GM12865 (cell line): ENCODE measurements at regions not wholly inside any gene's neighbourhood (a gene's known extent, or its start where the extent isn't known, plus 50 kb on each side); places are given as distances from the start of the nearest gene placed in this dataset.

Experiments used
- DNase-seq: peaks from one replicate; pipeline ENCODE4 v3.0.0; 2010; ENCODE audit warnings: low read depth
- H3K4me3 ChIP-seq: 2 replicates; pipeline ENCODE4 v1.5.1; 2011; ENCODE audit warnings: mild to moderate bottlenecking, low read depth, low read length, control low read depth
- TF ChIP-seq, protein P1 (sequence below): IDR thresholded peaks from 2 replicates; pipeline ENCODE4 v1.5.1; 2011; ENCODE audit warnings: low read length, control low read depth, low read depth, inconsistent platforms; ENCODE audit not compliant: insufficient read depth; ENCODE audit errors: missing control alignments

DNA sequence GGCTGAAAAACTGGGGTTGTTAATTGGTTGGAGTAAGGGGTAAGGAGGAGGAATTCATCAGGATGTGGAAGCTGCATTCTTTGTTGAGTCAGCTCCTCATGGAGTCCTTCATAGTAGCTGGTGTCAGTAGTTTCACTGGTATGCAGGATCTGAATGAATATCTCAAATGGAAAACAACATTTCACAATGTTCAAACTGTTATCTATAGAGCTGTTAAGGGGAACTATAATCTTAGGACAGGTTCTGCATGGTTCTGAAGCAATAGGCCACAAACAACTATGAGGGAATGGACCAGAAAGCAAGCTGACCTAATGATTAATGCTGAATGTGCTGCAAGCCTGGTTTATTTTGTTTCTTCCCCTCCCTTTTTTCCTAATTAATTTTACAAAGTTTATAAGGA, 225.8 kb downstream of the IPMK start:
- TF ChIP-seq, protein P1, sequence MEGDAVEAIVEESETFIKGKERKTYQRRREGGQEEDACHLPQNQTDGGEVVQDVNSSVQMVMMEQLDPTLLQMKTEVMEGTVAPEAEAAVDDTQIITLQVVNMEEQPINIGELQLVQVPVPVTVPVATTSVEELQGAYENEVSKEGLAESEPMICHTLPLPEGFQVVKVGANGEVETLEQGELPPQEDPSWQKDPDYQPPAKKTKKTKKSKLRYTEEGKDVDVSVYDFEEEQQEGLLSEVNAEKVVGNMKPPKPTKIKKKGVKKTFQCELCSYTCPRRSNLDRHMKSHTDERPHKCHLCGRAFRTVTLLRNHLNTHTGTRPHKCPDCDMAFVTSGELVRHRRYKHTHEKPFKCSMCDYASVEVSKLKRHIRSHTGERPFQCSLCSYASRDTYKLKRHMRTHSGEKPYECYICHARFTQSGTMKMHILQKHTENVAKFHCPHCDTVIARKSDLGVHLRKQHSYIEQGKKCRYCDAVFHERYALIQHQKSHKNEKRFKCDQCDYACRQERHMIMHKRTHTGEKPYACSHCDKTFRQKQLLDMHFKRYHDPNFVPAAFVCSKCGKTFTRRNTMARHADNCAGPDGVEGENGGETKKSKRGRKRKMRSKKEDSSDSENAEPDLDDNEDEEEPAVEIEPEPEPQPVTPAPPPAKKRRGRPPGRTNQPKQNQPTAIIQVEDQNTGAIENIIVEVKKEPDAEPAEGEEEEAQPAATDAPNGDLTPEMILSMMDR: no peak
- no peak overlapping the region for H3K4me3 ChIP-seq
- DNase-seq: no peak

DNA sequence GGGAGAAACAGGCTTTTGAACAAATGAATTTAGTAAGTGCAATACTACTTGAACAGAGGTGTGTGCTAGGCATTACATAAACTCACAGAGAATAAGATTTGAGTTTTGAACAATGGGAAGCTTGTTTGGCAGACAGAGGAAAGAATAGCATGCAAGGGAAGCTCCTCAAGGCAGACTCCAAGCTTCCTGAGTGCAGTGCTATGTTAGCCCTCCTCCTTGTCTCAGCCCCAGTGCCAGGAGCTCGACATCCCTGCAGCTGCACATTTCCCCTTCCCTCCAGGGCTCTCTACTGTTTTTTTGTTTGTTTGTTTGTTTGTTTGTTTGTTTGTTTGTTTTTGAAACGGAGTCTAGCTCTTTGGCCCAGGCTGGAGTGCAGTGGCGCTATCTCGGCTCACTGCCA, 237.5 kb downstream of the IPMK start:
- TF ChIP-seq, protein P1: no peak
- no peak overlapping the region for H3K4me3 ChIP-seq
- no peak for DNase-seq

DNA sequence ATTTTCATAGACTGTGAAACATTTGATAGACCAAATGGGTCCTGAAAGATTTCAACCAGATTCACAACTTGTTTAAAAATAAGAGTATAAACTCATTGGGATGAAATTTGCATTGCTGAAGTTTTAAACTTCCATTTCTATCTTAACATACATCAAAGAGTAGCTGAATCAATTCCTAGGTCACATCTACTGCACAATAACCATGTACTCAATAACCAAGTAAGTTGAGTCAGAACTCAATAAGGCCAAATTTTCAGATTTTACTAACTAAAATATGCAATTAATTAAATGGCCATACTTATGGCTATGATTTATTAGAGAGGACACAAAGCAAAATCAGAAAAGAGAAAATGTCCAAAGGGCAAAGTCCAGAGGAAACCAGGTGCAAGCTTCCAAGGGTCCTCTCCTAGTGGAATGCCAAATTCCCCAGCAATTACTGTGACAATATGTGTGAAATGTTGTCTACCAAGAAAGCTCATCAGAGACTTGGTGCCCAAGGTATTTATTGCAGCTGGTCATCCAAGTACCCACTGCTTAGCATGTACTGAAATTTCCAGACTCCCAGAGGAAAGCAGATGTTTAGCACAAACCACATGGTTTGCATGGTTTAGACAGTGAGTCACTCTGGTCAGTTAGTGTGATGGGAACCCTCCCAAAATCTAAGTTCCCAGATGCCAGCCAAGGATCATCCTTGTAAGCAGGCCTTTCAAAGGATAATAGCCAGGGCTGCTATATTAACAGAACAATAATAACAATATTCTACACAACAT, 238.9 kb downstream of the IPMK start:
- DNase-seq: no peak
- TF ChIP-seq, protein P1: no peak
- H3K4me3 ChIP-seq: no peak overlapping the region

- no peak overlapping the region for H3K4me3 ChIP-seq
- TF ChIP-seq, protein P1: no peak
- no peak for DNase-seq
Measured at GRCh38 chr10:58027426-58027825, 240.3 kb downstream of the IPMK start.

GRCh38 chr10:58026036-58026435, 241.7 kb downstream of the IPMK start:
- no peak for DNase-seq
- H3K4me3 ChIP-seq: no peak overlapping the region
- TF ChIP-seq, protein P1: no peak

DNA sequence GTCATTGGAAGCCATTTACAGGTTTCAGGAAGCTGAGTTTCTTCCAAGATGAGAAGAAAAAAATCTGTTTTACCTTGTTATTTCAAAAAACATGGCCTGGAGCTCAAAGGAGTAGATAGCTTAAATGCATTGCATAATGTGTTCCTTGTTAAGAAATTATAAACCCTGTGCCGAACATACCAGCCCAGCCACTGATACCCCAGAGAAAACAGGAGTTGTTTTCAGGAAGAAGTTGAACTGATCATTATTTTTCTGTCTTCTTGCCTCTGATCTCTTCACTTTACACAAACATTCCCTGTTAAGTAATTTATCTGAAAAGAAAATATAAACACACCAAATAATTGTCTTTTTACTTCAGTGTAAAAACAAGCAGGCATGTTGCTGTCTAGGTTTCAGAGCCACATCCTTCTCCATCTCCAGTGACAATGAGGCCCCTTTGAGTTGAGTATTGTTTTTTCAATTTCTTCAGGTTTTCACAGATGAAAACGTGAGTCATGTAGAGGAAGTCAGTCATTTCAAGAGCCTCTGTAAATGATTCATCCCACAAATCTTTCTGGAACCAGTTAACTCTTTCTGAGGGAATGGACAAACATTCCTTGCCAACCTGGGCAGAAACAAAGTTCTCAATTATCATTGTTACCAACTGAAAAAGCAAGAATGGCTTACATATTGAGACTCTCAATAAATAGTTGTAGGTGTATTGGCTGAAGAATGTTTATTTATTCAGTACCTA, 244.2 kb downstream of the IPMK start:
- TF ChIP-seq, protein P1: no peak
- no peak overlapping the region for H3K4me3 ChIP-seq
- no peak for DNase-seq
